K562 (cell line): ENCODE measurements at regions not wholly inside any gene's neighbourhood (a gene's known extent, or its start where the extent isn't known, plus 50 kb on each side); places are given as distances from the start of the nearest gene placed in this dataset.
A peak's percentile ranks its signal among the peaks of the same experiment; 100 is the strongest.

Experiments used
- CEBPB ChIP-seq: fragments of 450-650 bp; IDR thresholded peaks from 2 replicates; pipeline ENCODE4 v1.6.1; 2016; ENCODE audit warnings: missing genetic modification characterization, missing compliant biosample characterization
- DACH1 ChIP-seq: fragments of 450-650 bp; IDR thresholded peaks from 2 replicates; pipeline ENCODE4 v1.6.1; 2018; ENCODE audit not compliant: partially characterized antibody
- KLF13 ChIP-seq: fragments of 450-650 bp; IDR thresholded peaks from 2 replicates; pipeline ENCODE4 v1.6.1; 2016; ENCODE audit warnings: missing genetic modification characterization, low read depth, mild to moderate bottlenecking, missing compliant biosample characterization, moderate library complexity, borderline replicate concordance
- MTA2 ChIP-seq: fragments of 450-650 bp; IDR thresholded peaks from 2 replicates; pipeline ENCODE4 v1.6.1; 2016; ENCODE audit warnings: low read depth
- MYC ChIP-seq, 2 experiments: fragments of 250-450 bp in 1 of 2; sonication (Bioruptor Pico) in 1 of 2; IDR thresholded peaks; 2 replicates each; pipeline versions ENCODE4 v1.5.1 to v1.6.1; 2012 to 2021; ENCODE audit warnings: low read depth in 2 of 2, borderline replicate concordance in 1 of 2, improper control_type of control experiment in 1 of 2, low read length in 1 of 2, mild to moderate bottlenecking in 1 of 2, moderate library complexity in 1 of 2
- NCOA2 ChIP-seq, 2 experiments: fragments of 450-650 bp; IDR thresholded peaks; 2 replicates each; pipeline ENCODE4 v1.6.1; 2018; ENCODE audit warnings: mild to moderate bottlenecking in 2 of 2, moderate library complexity in 1 of 2; ENCODE audit not compliant: partially characterized antibody in 2 of 2
- NCOA4 ChIP-seq: fragments of 450-650 bp; IDR thresholded peaks from 2 replicates; pipeline ENCODE4 v1.6.1; 2018; ENCODE audit warnings: mild to moderate bottlenecking; ENCODE audit not compliant: partially characterized antibody
- NR3C1 ChIP-seq: sonication (generic); formaldehyde crosslinking; IDR thresholded peaks from 2 replicates; pipeline ENCODE4 v1.8.1; 2022; ENCODE audit warnings: missing genetic modification reagents
- PHB ChIP-seq: fragments of 250-450 bp; sonication (Bioruptor Pico); IDR thresholded peaks from 2 replicates; pipeline ENCODE4 v1.5.0; 2021
- PTTG1 ChIP-seq: fragments of 450-650 bp; IDR thresholded peaks from 2 replicates; pipeline ENCODE4 v1.6.1; 2016; ENCODE audit warnings: low read depth, mild to moderate bottlenecking, missing genetic modification characterization, missing compliant biosample characterization
- TEAD2 ChIP-seq: fragments of 450-650 bp; IDR thresholded peaks from 2 replicates; pipeline ENCODE4 v1.6.1; 2016; ENCODE audit warnings: missing genetic modification characterization, control low read depth, missing compliant biosample characterization
- U2AF1 ChIP-seq: fragments of 200-400 bp; formaldehyde crosslinking; optimal IDR thresholded peaks from 2 replicates; pipeline ENCODE3; 2017; ENCODE audit warnings: mild to moderate bottlenecking, low read depth, low read length, moderate library complexity
- ZBTB8A ChIP-seq: fragments of 450-650 bp; IDR thresholded peaks from 2 replicates; pipeline ENCODE4 v1.6.1; 2018; ENCODE audit warnings: mild to moderate bottlenecking, moderate library complexity; ENCODE audit not compliant: partially characterized antibody
- ZNF274 ChIP-seq: IDR thresholded peaks from 2 replicates; pipeline ENCODE4 v1.6.1; 2011; ENCODE audit warnings: low read depth, mild to moderate bottlenecking, low read length, moderate library complexity, borderline replicate concordance
- TF ChIP-seq, protein P1 (sequence below): sonication (generic); formaldehyde crosslinking; IDR thresholded peaks from 2 replicates; pipeline ENCODE4 v1.8.1; 2023; ENCODE audit warnings: mild to moderate bottlenecking, missing genetic modification reagents
- TF ChIP-seq, protein P2 (sequence below): fragments of 250-450 bp; sonication (Bioruptor Pico); IDR thresholded peaks from 2 replicates; pipeline ENCODE4 v1.4.0; 2020; ENCODE audit warnings: mild to moderate bottlenecking
- TF ChIP-seq, protein P3 (sequence below): IDR thresholded peaks from 2 replicates; pipeline ENCODE4 v1.6.1; 2011; ENCODE audit warnings: borderline replicate concordance, low read depth, mild to moderate bottlenecking, moderate library complexity, low read length; ENCODE audit not compliant: insufficient read depth, poor library complexity, severe bottlenecking
- TF ChIP-seq, protein P4 (sequence below), 2 experiments: IDR thresholded peaks; 2 replicates each; pipeline ENCODE4 v1.6.1; 2012; ENCODE audit warnings: improper control_type of control experiment in 2 of 2, low read depth in 2 of 2, low read length in 2 of 2, borderline replicate concordance in 1 of 2

DNA sequence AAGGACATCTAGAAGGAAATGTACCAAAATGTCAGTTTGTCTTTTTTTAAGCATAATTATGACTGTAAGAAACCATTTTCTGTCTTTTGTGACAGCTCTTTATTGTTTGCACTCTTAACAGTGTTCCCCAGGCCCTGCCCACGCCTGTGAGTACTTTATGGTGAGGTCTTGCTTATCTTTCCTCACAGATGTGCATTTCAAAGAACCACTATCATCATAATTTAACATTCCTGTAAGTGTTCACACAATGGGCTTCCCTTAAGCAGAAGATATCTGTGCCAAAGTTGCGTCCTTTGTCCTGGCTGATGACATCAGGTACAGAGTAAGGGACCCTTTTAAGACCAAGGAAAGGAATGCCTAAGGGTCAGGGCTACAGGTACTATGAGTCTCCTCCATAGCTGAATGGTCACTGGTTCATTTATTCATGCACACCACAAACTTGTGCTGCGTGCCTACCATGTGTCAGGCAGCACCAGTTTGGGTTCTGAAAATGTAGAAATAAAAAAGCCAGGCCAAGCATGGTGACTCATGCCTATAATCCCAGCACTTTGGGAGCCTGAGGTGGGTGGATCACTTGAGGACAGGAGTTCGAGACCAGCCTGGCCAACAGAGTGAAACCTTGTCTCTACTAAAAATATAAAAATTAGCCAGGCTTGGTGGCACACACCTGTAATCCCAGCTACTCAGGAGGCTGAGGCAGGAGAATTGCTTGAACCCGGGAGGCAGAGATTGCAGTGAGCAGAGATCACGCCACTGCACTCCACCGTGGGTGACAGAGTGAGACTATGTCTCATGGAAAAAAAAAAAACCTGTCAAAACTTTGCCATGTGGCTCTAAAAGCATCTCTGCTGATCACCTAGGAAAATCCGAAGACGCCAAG, 55.4 kb upstream of the NLK start (continued):
- TF ChIP-seq KLF13 (tag) (no peak), TEAD2 (tag) (peak; percentile 72; the same call in 1 of the 2 replicates), MTA2 (peak; percentile 95), U2AF1 (no peak), ZNF274 (no peak), ZBTB8A (no peak), PTTG1 (no peak), NR3C1 (CRISPR knock-in tag) (no peak), NCOA4 (no peak), MYC (IDR thresholded peaks at IDR 0.05; ENCODE audit: low read depth, low read length) (peak; percentile 64), MYC (CRISPR knock-in tag; IDR thresholded peaks at IDR 0.05; ENCODE audit: borderline replicate concordance, low read depth) (no peak), PHB (CRISPR knock-in tag) (no peak), CEBPB (peak; percentile 75), DACH1 (peak; percentile 15), NCOA2 (IDR thresholded peaks at IDR 0.05; ENCODE audit: partially characterized antibody in 2 of 2) (peak; percentile 74 to 89)
- TF ChIP-seq, protein P1, sequence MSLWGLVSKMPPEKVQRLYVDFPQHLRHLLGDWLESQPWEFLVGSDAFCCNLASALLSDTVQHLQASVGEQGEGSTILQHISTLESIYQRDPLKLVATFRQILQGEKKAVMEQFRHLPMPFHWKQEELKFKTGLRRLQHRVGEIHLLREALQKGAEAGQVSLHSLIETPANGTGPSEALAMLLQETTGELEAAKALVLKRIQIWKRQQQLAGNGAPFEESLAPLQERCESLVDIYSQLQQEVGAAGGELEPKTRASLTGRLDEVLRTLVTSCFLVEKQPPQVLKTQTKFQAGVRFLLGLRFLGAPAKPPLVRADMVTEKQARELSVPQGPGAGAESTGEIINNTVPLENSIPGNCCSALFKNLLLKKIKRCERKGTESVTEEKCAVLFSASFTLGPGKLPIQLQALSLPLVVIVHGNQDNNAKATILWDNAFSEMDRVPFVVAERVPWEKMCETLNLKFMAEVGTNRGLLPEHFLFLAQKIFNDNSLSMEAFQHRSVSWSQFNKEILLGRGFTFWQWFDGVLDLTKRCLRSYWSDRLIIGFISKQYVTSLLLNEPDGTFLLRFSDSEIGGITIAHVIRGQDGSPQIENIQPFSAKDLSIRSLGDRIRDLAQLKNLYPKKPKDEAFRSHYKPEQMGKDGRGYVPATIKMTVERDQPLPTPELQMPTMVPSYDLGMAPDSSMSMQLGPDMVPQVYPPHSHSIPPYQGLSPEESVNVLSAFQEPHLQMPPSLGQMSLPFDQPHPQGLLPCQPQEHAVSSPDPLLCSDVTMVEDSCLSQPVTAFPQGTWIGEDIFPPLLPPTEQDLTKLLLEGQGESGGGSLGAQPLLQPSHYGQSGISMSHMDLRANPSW: no peak
- TF ChIP-seq, protein P2, sequence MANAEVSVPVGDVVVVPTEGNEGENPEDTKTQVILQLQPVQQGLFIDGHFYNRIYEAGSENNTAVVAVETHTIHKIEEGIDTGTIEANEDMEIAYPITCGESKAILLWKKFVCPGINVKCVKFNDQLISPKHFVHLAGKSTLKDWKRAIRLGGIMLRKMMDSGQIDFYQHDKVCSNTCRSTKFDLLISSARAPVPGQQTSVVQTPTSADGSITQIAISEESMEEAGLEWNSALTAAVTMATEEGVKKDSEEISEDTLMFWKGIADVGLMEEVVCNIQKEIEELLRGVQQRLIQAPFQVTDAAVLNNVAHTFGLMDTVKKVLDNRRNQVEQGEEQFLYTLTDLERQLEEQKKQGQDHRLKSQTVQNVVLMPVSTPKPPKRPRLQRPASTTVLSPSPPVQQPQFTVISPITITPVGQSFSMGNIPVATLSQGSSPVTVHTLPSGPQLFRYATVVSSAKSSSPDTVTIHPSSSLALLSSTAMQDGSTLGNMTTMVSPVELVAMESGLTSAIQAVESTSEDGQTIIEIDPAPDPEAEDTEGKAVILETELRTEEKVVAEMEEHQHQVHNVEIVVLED (CRISPR knock-in tag): no peak
- TF ChIP-seq, protein P3, sequence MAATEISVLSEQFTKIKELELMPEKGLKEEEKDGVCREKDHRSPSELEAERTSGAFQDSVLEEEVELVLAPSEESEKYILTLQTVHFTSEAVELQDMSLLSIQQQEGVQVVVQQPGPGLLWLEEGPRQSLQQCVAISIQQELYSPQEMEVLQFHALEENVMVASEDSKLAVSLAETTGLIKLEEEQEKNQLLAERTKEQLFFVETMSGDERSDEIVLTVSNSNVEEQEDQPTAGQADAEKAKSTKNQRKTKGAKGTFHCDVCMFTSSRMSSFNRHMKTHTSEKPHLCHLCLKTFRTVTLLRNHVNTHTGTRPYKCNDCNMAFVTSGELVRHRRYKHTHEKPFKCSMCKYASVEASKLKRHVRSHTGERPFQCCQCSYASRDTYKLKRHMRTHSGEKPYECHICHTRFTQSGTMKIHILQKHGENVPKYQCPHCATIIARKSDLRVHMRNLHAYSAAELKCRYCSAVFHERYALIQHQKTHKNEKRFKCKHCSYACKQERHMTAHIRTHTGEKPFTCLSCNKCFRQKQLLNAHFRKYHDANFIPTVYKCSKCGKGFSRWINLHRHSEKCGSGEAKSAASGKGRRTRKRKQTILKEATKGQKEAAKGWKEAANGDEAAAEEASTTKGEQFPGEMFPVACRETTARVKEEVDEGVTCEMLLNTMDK: no peak
- TF ChIP-seq, protein P4, sequence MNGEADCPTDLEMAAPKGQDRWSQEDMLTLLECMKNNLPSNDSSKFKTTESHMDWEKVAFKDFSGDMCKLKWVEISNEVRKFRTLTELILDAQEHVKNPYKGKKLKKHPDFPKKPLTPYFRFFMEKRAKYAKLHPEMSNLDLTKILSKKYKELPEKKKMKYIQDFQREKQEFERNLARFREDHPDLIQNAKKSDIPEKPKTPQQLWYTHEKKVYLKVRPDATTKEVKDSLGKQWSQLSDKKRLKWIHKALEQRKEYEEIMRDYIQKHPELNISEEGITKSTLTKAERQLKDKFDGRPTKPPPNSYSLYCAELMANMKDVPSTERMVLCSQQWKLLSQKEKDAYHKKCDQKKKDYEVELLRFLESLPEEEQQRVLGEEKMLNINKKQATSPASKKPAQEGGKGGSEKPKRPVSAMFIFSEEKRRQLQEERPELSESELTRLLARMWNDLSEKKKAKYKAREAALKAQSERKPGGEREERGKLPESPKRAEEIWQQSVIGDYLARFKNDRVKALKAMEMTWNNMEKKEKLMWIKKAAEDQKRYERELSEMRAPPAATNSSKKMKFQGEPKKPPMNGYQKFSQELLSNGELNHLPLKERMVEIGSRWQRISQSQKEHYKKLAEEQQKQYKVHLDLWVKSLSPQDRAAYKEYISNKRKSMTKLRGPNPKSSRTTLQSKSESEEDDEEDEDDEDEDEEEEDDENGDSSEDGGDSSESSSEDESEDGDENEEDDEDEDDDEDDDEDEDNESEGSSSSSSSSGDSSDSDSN (IDR thresholded peaks at IDR 0.05; ENCODE audit: borderline replicate concordance in 1 of 2, low read depth in 2 of 2, low read length in 2 of 2): peak in 1 of 2 experiments; percentile 37; a peak in 1 of 4 replicates
